D721Med (cell line): ENCODE measurements at regions not wholly inside any gene's neighbourhood (a gene's known extent, or its start where the extent isn't known, plus 50 kb on each side); places are given as distances from the start of the nearest gene placed in this dataset.

Experiments used
- DNase-seq: peaks from one replicate; pipeline ENCODE4 v3.0.0; 2011; ENCODE audit warnings: low spot score; ENCODE audit not compliant: insufficient read length
- FAIRE-seq: peaks from 2 replicates; lab custom pipeline; 2011; peaks lifted over from hg19 to GRCh38; lab: Jason Lieb, UNC
- CTCF ChIP-seq: IDR thresholded peaks from 2 replicates; pipeline ENCODE4 v1.5.1; 2012; ENCODE audit warnings: mild to moderate bottlenecking, control low read depth; ENCODE audit not compliant: insufficient read depth; ENCODE audit errors: missing control alignments

GRCh38 chr9:104986096-104986495 lies 58.1 kb upstream of the ABCA1 start:
- TF ChIP-seq CTCF: no peak
- no peak for DNase-seq
- no peak for FAIRE-seq

GRCh38 chr9:104987743-104988142 lies 59.8 kb upstream of the ABCA1 start:
- TF ChIP-seq CTCF: no peak
- DNase-seq: no peak
- FAIRE-seq: no peak

GRCh38 chr9:104988539-104988938 lies 60.6 kb upstream of the ABCA1 start:
- no peak for TF ChIP-seq CTCF
- no peak for FAIRE-seq
- no peak for DNase-seq

GRCh38 chr9:104991144-104991953 lies 63.4 kb upstream of the ABCA1 start:
- no peak for TF ChIP-seq CTCF
- DNase-seq (no peak), FAIRE-seq (no peak)

- no peak for TF ChIP-seq CTCF
- DNase-seq: no peak
- no peak for FAIRE-seq
These were observed 64.7 kb upstream of the ABCA1 start for GRCh38 chr9:104992659-104993058.

GRCh38 chr9:104993291-104993963 lies 65.5 kb upstream of the ABCA1 start:
- no peak for DNase-seq
- FAIRE-seq: no peak

More at GRCh38 chr9:104993291-104993963, 65.5 kb upstream of the ABCA1 start:
- no peak for TF ChIP-seq CTCF
